ENCODE measurements at regions not wholly inside any gene's neighbourhood (a gene's known extent, or its start where the extent isn't known, plus 50 kb on each side); places are given as distances from the start of the nearest gene placed in this dataset.

GRCh38 chr22:47278655-47279054 lies 516.2 kb downstream of the TBC1D22A start:
- TF ChIP-seq CTCF (IDR thresholded peaks at IDR 0.05 in 2 of 3, conservative IDR thresholded peaks at IDR 0.05 in 1 of 3; ENCODE audit: borderline replicate concordance in 1 of 3, insufficient read depth in 1 of 3, low read depth in 2 of 3, low read length in 2 of 3) (no peak), REST (IDR thresholded peaks at IDR 0.05; ENCODE audit: low read depth) (no peak), POLR2A (IDR thresholded peaks at IDR 0.05; ENCODE audit: borderline replicate concordance, extremely low read depth, insufficient read depth, insufficient read length) (no peak), POLR2AphosphoS5 (IDR thresholded peaks at IDR 0.05; ENCODE audit: low read depth, low read length) (no peak), EZH2 (IDR thresholded peaks at IDR 0.05) (no peak), ZNF274 (IDR thresholded peaks at IDR 0.05; ENCODE audit: low read depth, low read length) (no peak), SIN3A (IDR thresholded peaks at IDR 0.05; ENCODE audit: low read depth) (no peak), SP1 (IDR thresholded peaks at IDR 0.05; ENCODE audit: low read depth) (no peak), EZH2phosphoT487 (IDR thresholded peaks at IDR 0.05; ENCODE audit: borderline replicate concordance) (no peak)
- TF ChIP-seq, protein P1, sequence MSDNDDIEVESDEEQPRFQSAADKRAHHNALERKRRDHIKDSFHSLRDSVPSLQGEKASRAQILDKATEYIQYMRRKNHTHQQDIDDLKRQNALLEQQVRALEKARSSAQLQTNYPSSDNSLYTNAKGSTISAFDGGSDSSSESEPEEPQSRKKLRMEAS (IDR thresholded peaks at IDR 0.05): no peak
